CD4-positive, alpha-beta T cell (primary cell): ENCODE measurements at regions not wholly inside any gene's neighbourhood (a gene's known extent, or its start where the extent isn't known, plus 50 kb on each side); places are given as distances from the start of the nearest gene placed in this dataset.

ENCODE experiments used
- ATAC-seq: fragments of 200-7000 bp; cut with Tn5 transposase; one replicate; pipeline ENCODE4 v1.10.0; 2022; ENCODE audit warnings: mild to moderate bottlenecking; ENCODE audit not compliant: poor library complexity
- CTCF ChIA-PET: fragments of 350-600 bp; sonication (Branson Sonifier 250); formaldehyde crosslinking; loops from one replicate; lab custom pipeline; 2021; ENCODE audit warnings: antibody characterized with exemption, inconsistent platforms; lab: Charles Lee
- POLR2A ChIA-PET: fragments of 350-600 bp; sonication (Branson Sonifier 250); formaldehyde crosslinking; loops from one replicate; lab custom pipeline; 2021; ENCODE audit warnings: antibody characterized with exemption, inconsistent platforms; lab: Charles Lee
- DNase-seq, 14 experiments: peaks; one replicate each; pipeline ENCODE4 v3.0.0-alpha.2; 2013 to 2020; ENCODE audit warnings: mixed read lengths in 2 of 14
- H3K27ac ChIP-seq, 2 donors: one replicate each; pipeline versions ENCODE4 v1.5.1 to v1.7.0; 2013; ENCODE audit warnings: low read length in 2 of 2, low read depth in 1 of 2, mild to moderate bottlenecking in 1 of 2
- H3K27me3 ChIP-seq, 2 experiments: 1 replicate in 1 of 2; 2 replicates in 1 of 2; pipeline versions ENCODE4 v1.6.1 to v1.7.0; 2013; ENCODE audit warnings: low read length in 2 of 2, control low read depth in 1 of 2, mild to moderate bottlenecking in 1 of 2, moderate library complexity in 1 of 2; ENCODE audit not compliant: insufficient read depth in 2 of 2, control insufficient read depth in 1 of 2
- H3K36me3 ChIP-seq: one replicate; pipeline ENCODE4 v1.6.1; 2013; ENCODE audit warnings: low read length, control low read depth; ENCODE audit not compliant: insufficient read depth
- H3K4me1 ChIP-seq: one replicate; pipeline ENCODE4 v1.6.1; 2013; ENCODE audit warnings: low read length, control low read depth; ENCODE audit not compliant: insufficient read depth
- H3K4me3 ChIP-seq: one replicate; pipeline ENCODE4 v1.5.1; 2013; ENCODE audit warnings: mild to moderate bottlenecking, low read length, moderate library complexity
- H3K9me3 ChIP-seq, 2 experiments: 1 replicate in 1 of 2; 2 replicates in 1 of 2; pipeline versions ENCODE4 v1.6.1 to v1.7.0; 2013; ENCODE audit warnings: low read length in 2 of 2, mild to moderate bottlenecking in 2 of 2, control low read depth in 1 of 2, moderate library complexity in 1 of 2; ENCODE audit not compliant: control insufficient read depth in 1 of 2, insufficient read depth in 1 of 2
- H3K27ac Mint-ChIP-seq: one replicate; pipeline ENCODE4 v1.8.0; 2020; ENCODE audit warnings: mixed read lengths
- H3K27me3 Mint-ChIP-seq: one replicate; pipeline ENCODE4 v1.8.0; 2021; ENCODE audit warnings: mixed read lengths
- H3K36me3 Mint-ChIP-seq: one replicate; pipeline ENCODE4 v1.8.0; 2021; ENCODE audit warnings: low read depth, mixed read lengths
- H3K4me1 Mint-ChIP-seq: one replicate; pipeline ENCODE4 v1.8.0; 2021; ENCODE audit warnings: low read depth, mixed read lengths
- H3K4me3 Mint-ChIP-seq: one replicate; pipeline ENCODE4 v1.8.0; 2020; ENCODE audit warnings: mild to moderate bottlenecking, mixed read lengths
- H3K9me3 Mint-ChIP-seq: one replicate; pipeline ENCODE4 v1.8.0; 2020; ENCODE audit warnings: mixed read lengths
- intact Hi-C, 2 experiments: fragments of 100-400 bp; cut with DNase I in 1 of 2; cut with micrococcal nuclease in 1 of 2; formaldehyde crosslinking; loops; one replicate each; pipeline versions ENCODE4 v1.15.1 to v1.9.0; 2023 to 2025; cut with DNase I, micrococcal nuclease
- TF ChIP-seq, protein P1 (sequence below): fragments of 200-600 bp; IDR thresholded peaks from one replicate; pipeline ENCODE4 v1.8.0; 2022; ENCODE audit warnings: antibody characterized with exemption, mild to moderate bottlenecking

GRCh38 chr1:168396508-168396907, 115.8 kb downstream of the TBX19 start:
- no peak overlapping the region for H3K27ac Mint-ChIP-seq

GRCh38 chr1:168394858-168395257, 114.2 kb downstream of the TBX19 start:
- ATAC-seq, result no peak
- CTCF ChIA-PET, result interaction anchor here (1.5 kb wide), 1 partner anchor 44 kb away, joined by 4 read pairs; no protein-coding TSS in a partner anchor
- Histone ChIP-seq H3K9me3 (no peaks in the 10 kb centered on the region), H3K4me3 (no peak overlapping the region), H3K27ac (no peak overlapping the region), H3K27me3 (no peaks in the 10 kb centered on the region), H3K4me1 (peaks cover 17% of the 10 kb centered on the region), H3K36me3 (no peaks in the 10 kb centered on the region)
- Mint-ChIP-seq H3K9me3 (no peaks in the 10 kb centered on the region), H3K27me3 (peaks cover 4% of the 10 kb centered on the region), H3K27ac (no peak overlapping the region), H3K4me3 (no peak overlapping the region), H3K36me3 (no peaks in the 10 kb centered on the region), H3K4me1 (peaks cover 4% of the 10 kb centered on the region)
- TF ChIP-seq, protein P1, sequence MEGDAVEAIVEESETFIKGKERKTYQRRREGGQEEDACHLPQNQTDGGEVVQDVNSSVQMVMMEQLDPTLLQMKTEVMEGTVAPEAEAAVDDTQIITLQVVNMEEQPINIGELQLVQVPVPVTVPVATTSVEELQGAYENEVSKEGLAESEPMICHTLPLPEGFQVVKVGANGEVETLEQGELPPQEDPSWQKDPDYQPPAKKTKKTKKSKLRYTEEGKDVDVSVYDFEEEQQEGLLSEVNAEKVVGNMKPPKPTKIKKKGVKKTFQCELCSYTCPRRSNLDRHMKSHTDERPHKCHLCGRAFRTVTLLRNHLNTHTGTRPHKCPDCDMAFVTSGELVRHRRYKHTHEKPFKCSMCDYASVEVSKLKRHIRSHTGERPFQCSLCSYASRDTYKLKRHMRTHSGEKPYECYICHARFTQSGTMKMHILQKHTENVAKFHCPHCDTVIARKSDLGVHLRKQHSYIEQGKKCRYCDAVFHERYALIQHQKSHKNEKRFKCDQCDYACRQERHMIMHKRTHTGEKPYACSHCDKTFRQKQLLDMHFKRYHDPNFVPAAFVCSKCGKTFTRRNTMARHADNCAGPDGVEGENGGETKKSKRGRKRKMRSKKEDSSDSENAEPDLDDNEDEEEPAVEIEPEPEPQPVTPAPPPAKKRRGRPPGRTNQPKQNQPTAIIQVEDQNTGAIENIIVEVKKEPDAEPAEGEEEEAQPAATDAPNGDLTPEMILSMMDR, result no peak
- no peak for DNase-seq
- POLR2A ChIA-PET, result no interaction called here
- intact Hi-C loops, result loop anchor here in 1 of 2 experiments (2.0 kb wide), 1 partner anchor 26 kb away; no protein-coding TSS in a partner anchor

More at GRCh38 chr1:168396508-168396907, 115.8 kb downstream of the TBX19 start:
- Histone ChIP-seq H3K9me3 (no peaks in the 10 kb centered on the region), H3K27ac (no peak overlapping the region), H3K4me1 (peaks cover 17% of the 10 kb centered on the region), H3K4me3 (no peak overlapping the region), H3K36me3 (no peaks in the 10 kb centered on the region), H3K27me3 (no peaks in the 10 kb centered on the region)
- no peaks in the 10 kb centered on the region for H3K9me3 Mint-ChIP-seq
- peaks cover 4% of the 10 kb centered on the region for H3K4me1 Mint-ChIP-seq
- ChIA-PET CTCF (interaction anchor here (1.5 kb wide), 1 partner anchor 43 kb away, joined by 4 read pairs; no protein-coding TSS in a partner anchor), POLR2A (no interaction called here)
- no peak for ATAC-seq
- no peaks in the 10 kb centered on the region for H3K36me3 Mint-ChIP-seq
- peaks cover 4% of the 10 kb centered on the region for H3K27me3 Mint-ChIP-seq
- DNase-seq, result no peak
- intact Hi-C loops, result no loop called here
- H3K4me3 Mint-ChIP-seq, result no peak overlapping the region
- TF ChIP-seq, protein P1, result no peak

- no peak for DNase-seq
- H3K4me3 ChIP-seq, result no peak overlapping the region
- no peaks in the 10 kb centered on the region for H3K36me3 Mint-ChIP-seq
- no peaks in the 10 kb centered on the region for H3K27me3 ChIP-seq
- no peaks in the 10 kb centered on the region for H3K36me3 ChIP-seq
- no peak overlapping the region for H3K27ac Mint-ChIP-seq
- no peaks in the 10 kb centered on the region for H3K9me3 Mint-ChIP-seq
- ATAC-seq, result no peak
- peaks cover 9% of the 10 kb centered on the region for H3K4me1 Mint-ChIP-seq
- ChIA-PET CTCF (no interaction called here), POLR2A (no interaction called here)
- no peak overlapping the region for H3K27ac ChIP-seq
- H3K27me3 Mint-ChIP-seq, result peaks cover 4% of the 10 kb centered on the region
- peaks cover 16% of the 10 kb centered on the region for H3K4me1 ChIP-seq
- intact Hi-C loops, result no loop called here
- no peaks in the 10 kb centered on the region for H3K9me3 ChIP-seq
- TF ChIP-seq, protein P1, result no peak
- no peak overlapping the region for H3K4me3 Mint-ChIP-seq
Measured at GRCh38 chr1:168392958-168393549, 112.4 kb downstream of the TBX19 start.
